GM23248 (cell line): ENCODE measurements at regions not wholly inside any gene's neighbourhood (a gene's known extent, or its start where the extent isn't known, plus 50 kb on each side); places are given as distances from the start of the nearest gene placed in this dataset.

Source experiments
- EZH2 ChIP-seq: fragments of 200-600 bp; sonication (generic); IDR thresholded peaks from 2 replicates; pipeline ENCODE4 v1.6.1; 2018; ENCODE audit warnings: antibody characterized with exemption, mild to moderate bottlenecking; ENCODE audit not compliant: insufficient read depth, poor library complexity, severe bottlenecking
- EZH2phosphoT487 ChIP-seq: fragments of 200-600 bp; sonication (generic); IDR thresholded peaks from 2 replicates; pipeline ENCODE4 v1.6.1; 2018; ENCODE audit warnings: antibody characterized with exemption, moderate library complexity, mild to moderate bottlenecking, low read depth; ENCODE audit not compliant: insufficient read depth

GRCh38 chr5:13994621-13995253, 50.2 kb upstream of the DNAH5 start:
- TF ChIP-seq EZH2 (no peak), EZH2phosphoT487 (no peak)
